Peyer's patch (tissue), 4 donors: ENCODE measurements at regions not wholly inside any gene's neighbourhood (a gene's known extent, or its start where the extent isn't known, plus 50 kb on each side); places are given as distances from the start of the nearest gene placed in this dataset.

ENCODE experiments used
- DNase-seq, 3 donors: peaks; one replicate each; pipeline ENCODE4 v3.0.0-alpha.2; 2017 to 2019
- H3K27ac ChIP-seq, 4 donors: fragments of 200-600 bp; sonication (generic); one replicate each; pipeline ENCODE4 v1.5.1; 2016 to 2019
- H3K27me3 ChIP-seq, 2 donors: fragments of 200-600 bp; sonication (generic); one replicate each; pipeline ENCODE4 v1.5.1; 2019
- H3K36me3 ChIP-seq, 3 donors: fragments of 200-600 bp; sonication (generic); one replicate each; pipeline ENCODE4 v1.5.1; 2016 to 2019
- H3K4me1 ChIP-seq, 4 donors: fragments of 200-600 bp; sonication (generic); one replicate each; pipeline ENCODE4 v1.5.1; 2016 to 2019
- H3K4me3 ChIP-seq, 4 donors: fragments of 200-600 bp; sonication (generic); 1 replicate in 3 of 4; 2 replicates in 1 of 4; pipeline ENCODE4 v1.5.1; 2016 to 2019; ENCODE audit warnings: mild to moderate bottlenecking in 1 of 4
- H3K9me3 ChIP-seq, 4 donors: fragments of 200-600 bp; sonication (generic); one replicate each; pipeline ENCODE4 v1.5.1; 2016 to 2019; ENCODE audit warnings: mild to moderate bottlenecking in 1 of 4
- CTCF ChIP-seq, 6 experiments: fragments of 450-650 bp in 4 of 6; fragments of 200-600 bp in 2 of 6; sonication (generic) in 1 of 6; IDR thresholded peaks; one replicate each; pipeline ENCODE4 v1.5.1; 2017 to 2019; ENCODE audit warnings: antibody characterized with exemption in 6 of 6, mild to moderate bottlenecking in 3 of 6, moderate library complexity in 1 of 6
- POLR2A ChIP-seq, 2 donors: fragments of 450-650 bp; IDR thresholded peaks; one replicate each; pipeline ENCODE4 v1.5.1; 2017; ENCODE audit warnings: antibody characterized with exemption in 2 of 2, mild to moderate bottlenecking in 2 of 2, moderate library complexity in 2 of 2

GRCh38 chr1:22344851-22345560, 106.6 kb upstream of the ZBTB40 start:
- no peak for TF ChIP-seq POLR2A (IDR thresholded peaks at IDR 0.05)
- no peak for TF ChIP-seq CTCF (IDR thresholded peaks at IDR 0.05)

GRCh38 chr1:22347854-22348760, 103.5 kb upstream of the ZBTB40 start:
- H3K36me3 ChIP-seq = no peaks in the 10 kb centered on the region
- H3K4me3 ChIP-seq = no peak overlapping the region
- H3K4me1 ChIP-seq = peaks cover 0 to 7% (median 0%) of the 10 kb centered on the region in 4 donors
- no peaks in the 10 kb centered on the region for H3K9me3 ChIP-seq
- no peak for TF ChIP-seq POLR2A (IDR thresholded peaks at IDR 0.05)
- no peak overlapping the region for H3K27ac ChIP-seq
- no peak for DNase-seq
- peaks cover 0 to 5% of the 10 kb centered on the region in 2 donors for H3K27me3 ChIP-seq

More at GRCh38 chr1:22344851-22345560, 106.6 kb upstream of the ZBTB40 start:
- Histone ChIP-seq H3K4me1 (peaks cover 0 to under 1% (median 0%) of the 10 kb centered on the region in 4 donors), H3K4me3 (no peak overlapping the region), H3K27ac (no peak overlapping the region), H3K36me3 (no peaks in the 10 kb centered on the region), H3K9me3 (no peaks in the 10 kb centered on the region), H3K27me3 (no peaks in the 10 kb centered on the region)
- no peak for DNase-seq

GRCh38 chr1:22349362-22350043, 102.1 kb upstream of the ZBTB40 start:
- Histone ChIP-seq H3K4me1 (peaks cover 0 to 7% (median 0%) of the 10 kb centered on the region in 4 donors), H3K27ac (no peak overlapping the region), H3K27me3 (peaks cover 0 to 5% of the 10 kb centered on the region in 2 donors), H3K36me3 (no peaks in the 10 kb centered on the region), H3K9me3 (no peaks in the 10 kb centered on the region), H3K4me3 (no peak overlapping the region)
- no peak for DNase-seq
- TF ChIP-seq CTCF (IDR thresholded peaks at IDR 0.05) (no peak), POLR2A (IDR thresholded peaks at IDR 0.05) (no peak)

- TF ChIP-seq CTCF (IDR thresholded peaks at IDR 0.05) (no peak), POLR2A (IDR thresholded peaks at IDR 0.05) (no peak)
- Histone ChIP-seq H3K9me3 (no peaks in the 10 kb centered on the region), H3K4me1 (peaks cover 0 to 7% (median 0%) of the 10 kb centered on the region in 4 donors), H3K36me3 (no peaks in the 10 kb centered on the region), H3K27ac (no peak overlapping the region), H3K27me3 (peaks cover 0 to 5% of the 10 kb centered on the region in 2 donors), H3K4me3 (no peak overlapping the region)
- DNase-seq = no peak
Measured at GRCh38 chr1:22350171-22350923, 101.3 kb upstream of the ZBTB40 start.

GRCh38 chr1:22350924-22351767, 100.5 kb upstream of the ZBTB40 start:
- DNase-seq = no peak
- H3K36me3 ChIP-seq = no peaks in the 10 kb centered on the region
- H3K9me3 ChIP-seq = no peaks in the 10 kb centered on the region
- no peak for TF ChIP-seq POLR2A (IDR thresholded peaks at IDR 0.05)
- TF ChIP-seq CTCF (IDR thresholded peaks at IDR 0.05) = no peak
- no peak overlapping the region for H3K27ac ChIP-seq
- H3K27me3 ChIP-seq = peaks cover 0 to 5% of the 10 kb centered on the region in 2 donors
- H3K4me1 ChIP-seq = peaks cover 0 to 7% (median 0%) of the 10 kb centered on the region in 4 donors
- H3K4me3 ChIP-seq = no peak overlapping the region
